Sigmoid colon (tissue), 6 donors: ENCODE measurements at regions not wholly inside any gene's neighbourhood (a gene's known extent, or its start where the extent isn't known, plus 50 kb on each side); places are given as distances from the start of the nearest gene placed in this dataset.

Experiments
- DNase-seq: peaks from one replicate; pipeline ENCODE4 v3.0.0-alpha.2; 2019
- H3K27ac ChIP-seq, 4 donors: fragments of 200-600 bp; sonication (generic); one replicate each; pipeline ENCODE4 v1.5.1; 2016 to 2019; ENCODE audit warnings: mild to moderate bottlenecking in 1 of 4
- H3K27me3 ChIP-seq, 3 donors: fragments of 200-600 bp; sonication (generic); one replicate each; pipeline ENCODE4 v1.5.1; 2019; ENCODE audit warnings: mild to moderate bottlenecking in 1 of 3
- H3K36me3 ChIP-seq, 4 donors: fragments of 200-600 bp; sonication (generic); one replicate each; pipeline ENCODE4 v1.5.1; 2016 to 2019
- H3K4me1 ChIP-seq, 4 donors: fragments of 200-600 bp; sonication (generic); one replicate each; pipeline ENCODE4 v1.5.1; 2017 to 2019
- H3K4me3 ChIP-seq, 4 donors: fragments of 200-600 bp; sonication (generic); one replicate each; pipeline ENCODE4 v1.5.1; 2017 to 2019; ENCODE audit warnings: mild to moderate bottlenecking in 2 of 4, moderate library complexity in 1 of 4
- H3K9me3 ChIP-seq, 4 donors: fragments of 200-600 bp in 3 of 4; sonication (generic) in 3 of 4; one replicate each; pipeline versions ENCODE4 v1.5.1 to v1.6.1; 2013 to 2019
- CTCF ChIP-seq, 4 experiments: fragments of 450-650 bp in 3 of 4; fragments of 200-600 bp in 1 of 4; IDR thresholded peaks; one replicate each; pipeline ENCODE4 v1.5.1; 2016 to 2019; ENCODE audit warnings: antibody characterized with exemption in 4 of 4, mild to moderate bottlenecking in 3 of 4, moderate library complexity in 2 of 4
- EP300 ChIP-seq, 4 donors: sonication (generic); formaldehyde crosslinking; IDR thresholded peaks; one replicate each; pipeline ENCODE4 v1.6.1; 2017; ENCODE audit warnings: antibody characterized with exemption in 4 of 4
- POLR2A ChIP-seq, 2 donors: fragments of 450-650 bp; IDR thresholded peaks; one replicate each; pipeline ENCODE4 v1.6.1; 2016; ENCODE audit warnings: antibody characterized with exemption in 2 of 2, mild to moderate bottlenecking in 2 of 2, moderate library complexity in 2 of 2
- POLR2AphosphoS5 ChIP-seq, 4 donors: sonication (generic); formaldehyde crosslinking; IDR thresholded peaks; one replicate each; pipeline ENCODE4 v1.6.1; 2017; ENCODE audit warnings: antibody characterized with exemption in 4 of 4
- WGBS, 2 donors: extraction: QIAGEN DNeasy Blood & Tissue Kit; methylation state at CpG; one replicate each; pipeline ENCODE4 v1.1.7; 2013; 5-methylcytosine and 5-hydroxymethylcytosine counted together
- intact Hi-C: fragments of 100-400 bp; cut with DNase I; formaldehyde crosslinking; loops from one replicate; pipeline ENCODE4 v1.15.1; 2023
- donor health status: healthy with polysubstance abuse.
- donor health status: healthy.

GRCh38 chr4:181991369-181992108, 251.7 kb upstream of the TENM3 start:
- no peaks in the 10 kb centered on the region for H3K4me1 ChIP-seq
- H3K36me3 ChIP-seq: no peaks in the 10 kb centered on the region
- no peak overlapping the region for H3K4me3 ChIP-seq
- no peaks in the 10 kb centered on the region for H3K27me3 ChIP-seq
- no peak for DNase-seq
- 81 to 89% methylated on average over 7 of the region's 7 CpGs for WGBS, 2 donors
- no peak for TF ChIP-seq POLR2AphosphoS5 (IDR thresholded peaks at IDR 0.05)
- TF ChIP-seq POLR2A (IDR thresholded peaks at IDR 0.05): no peak
- no peak for TF ChIP-seq EP300 (IDR thresholded peaks at IDR 0.05)
- TF ChIP-seq CTCF (IDR thresholded peaks at IDR 0.05): no peak
- H3K27ac ChIP-seq: no peak overlapping the region
- intact Hi-C loops: no loop called here
- no peaks in the 10 kb centered on the region for H3K9me3 ChIP-seq

GRCh38 chr4:181998398-181999295, 244.6 kb upstream of the TENM3 start:
- intact Hi-C loops: no loop called here
- Histone ChIP-seq H3K4me1 (no peaks in the 10 kb centered on the region), H3K27me3 (no peaks in the 10 kb centered on the region), H3K36me3 (no peaks in the 10 kb centered on the region), H3K9me3 (no peaks in the 10 kb centered on the region), H3K27ac (no peak overlapping the region), H3K4me3 (no peak overlapping the region)
- WGBS, 2 donors: 67 to 75% methylated on average over 5 of the region's 5 CpGs
- no peak for TF ChIP-seq POLR2AphosphoS5 (IDR thresholded peaks at IDR 0.05)
- no peak for TF ChIP-seq CTCF (IDR thresholded peaks at IDR 0.05)
- TF ChIP-seq POLR2A (IDR thresholded peaks at IDR 0.05): no peak
- TF ChIP-seq EP300 (IDR thresholded peaks at IDR 0.05): no peak
- DNase-seq: no peak

GRCh38 chr4:182000077-182000476, 243.1 kb upstream of the TENM3 start:
- H3K9me3 ChIP-seq: no peaks in the 10 kb centered on the region
- no peaks in the 10 kb centered on the region for H3K27me3 ChIP-seq
- no peaks in the 10 kb centered on the region for H3K4me1 ChIP-seq
- H3K27ac ChIP-seq: no peak overlapping the region
- intact Hi-C loops: no loop called here
- H3K36me3 ChIP-seq: no peaks in the 10 kb centered on the region
- DNase-seq: no peak
- TF ChIP-seq POLR2AphosphoS5 (IDR thresholded peaks at IDR 0.05) (no peak), EP300 (IDR thresholded peaks at IDR 0.05) (no peak), CTCF (IDR thresholded peaks at IDR 0.05) (no peak), POLR2A (IDR thresholded peaks at IDR 0.05) (no peak)
- 79 to 85% methylated on average over 6 of the region's 6 CpGs for WGBS, 2 donors
- H3K4me3 ChIP-seq: no peak overlapping the region

- H3K27ac ChIP-seq: no peak overlapping the region
- no peaks in the 10 kb centered on the region for H3K9me3 ChIP-seq
- H3K27me3 ChIP-seq: no peaks in the 10 kb centered on the region
- TF ChIP-seq POLR2A (IDR thresholded peaks at IDR 0.05) (no peak), EP300 (IDR thresholded peaks at IDR 0.05) (no peak), POLR2AphosphoS5 (IDR thresholded peaks at IDR 0.05) (no peak), CTCF (IDR thresholded peaks at IDR 0.05) (no peak)
- intact Hi-C loops: no loop called here
- WGBS, 2 donors: 83 to 88% methylated on average over 1 of the region's 1 CpG
- no peaks in the 10 kb centered on the region for H3K4me1 ChIP-seq
- no peak for DNase-seq
- no peaks in the 10 kb centered on the region for H3K36me3 ChIP-seq
- no peak overlapping the region for H3K4me3 ChIP-seq
Measured at GRCh38 chr4:182010876-182011275, 232.3 kb upstream of the TENM3 start.
